ENCODE measurements at regions not wholly inside any gene's neighbourhood (a gene's known extent, or its start where the extent isn't known, plus 50 kb on each side); places are given as distances from the start of the nearest gene placed in this dataset.
A peak's percentile ranks its signal among the peaks of the same experiment; 100 is the strongest.

DNA sequence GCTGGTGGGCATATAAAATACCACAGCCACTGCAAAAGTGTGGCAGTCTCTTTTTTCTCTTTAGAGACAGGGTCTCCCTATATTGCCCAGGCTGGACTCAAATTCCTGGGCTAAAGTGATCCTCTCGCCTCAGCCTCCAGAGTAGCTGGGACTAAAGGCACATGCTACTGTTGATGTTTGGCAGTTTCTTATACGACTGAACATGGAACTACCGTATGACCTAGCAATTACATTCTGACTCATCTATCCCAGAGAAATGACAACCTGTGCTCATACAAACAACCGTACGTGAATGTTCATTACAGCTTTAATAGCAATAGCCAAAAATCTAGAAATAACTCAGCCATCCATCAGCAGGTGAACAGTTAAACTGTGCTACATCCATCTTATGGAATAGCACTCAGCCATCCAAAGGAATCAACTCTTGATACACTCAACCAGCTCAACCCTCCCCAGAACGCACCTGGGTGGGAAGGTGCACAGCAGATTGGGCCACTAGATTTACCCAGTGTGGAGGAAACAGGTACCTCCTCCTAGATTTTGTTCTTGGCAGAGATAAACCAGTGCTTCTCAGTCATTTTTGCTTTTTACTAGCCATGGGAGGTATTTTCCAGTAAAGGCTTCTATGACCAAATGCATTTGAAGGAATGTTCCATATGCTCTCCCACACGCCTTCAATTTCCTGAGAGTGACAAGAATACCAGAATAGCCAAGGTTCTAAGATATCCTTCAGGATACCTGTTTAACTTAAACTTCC is 130.5 kb downstream of the MED15 start:
- intact Hi-C loops (cut with DNase I) = no loop called here
- Histone ChIP-seq H3K27me3 (no peaks in the 10 kb centered on the region), H3K36me3 (no peaks in the 10 kb centered on the region), H3K27ac (no peak overlapping the region), H3K9me3 (no peaks in the 10 kb centered on the region), H3K4me1 (peaks cover 0 to 11% (median 0%) of the 10 kb centered on the region in 3 donors), H3K4me3 (no peak overlapping the region)
- peak in 2 of 4 donors; percentile 14 to 25 for ATAC-seq
- WGBS, 2 donors = 56 to 62% methylated on average over 7 of the region's 7 CpGs
- no peak for TF ChIP-seq CTCF (IDR thresholded peaks at IDR 0.05)
- FAIRE-seq = no peak
- DNase-seq = peak in 1 of 6 donors; percentile 13

- DNase-seq = peak in 3 of 6 donors; percentile 19 to 46 (median 36)
Measured at GRCh38 chr22:20638507-20638870, 131.1 kb downstream of the MED15 start.

GRCh38 chr22:20639343-20639742 is 131.9 kb downstream of the MED15 start:
- peaks cover 0 to 11% (median 0%) of the 10 kb centered on the region in 3 donors for H3K4me1 ChIP-seq
- no peak for ATAC-seq
- no peaks in the 10 kb centered on the region for H3K36me3 ChIP-seq
- no peak overlapping the region for H3K4me3 ChIP-seq
- no peaks in the 10 kb centered on the region for H3K27me3 ChIP-seq
- TF ChIP-seq CTCF (IDR thresholded peaks at IDR 0.05) = no peak
- FAIRE-seq = no peak
- H3K9me3 ChIP-seq = no peaks in the 10 kb centered on the region
- WGBS, 2 donors = 72 to 84% methylated on average over 4 of the region's 4 CpGs
- DNase-seq = peak in 1 of 6 donors; percentile 5
- intact Hi-C loops (cut with DNase I) = no loop called here
- no peak overlapping the region for H3K27ac ChIP-seq

More at GRCh38 chr22:20638507-20638870, 131.1 kb downstream of the MED15 start:
- Histone ChIP-seq H3K27ac (no peak overlapping the region), H3K9me3 (no peaks in the 10 kb centered on the region), H3K4me1 (peaks cover 0 to 11% (median 0%) of the 10 kb centered on the region in 3 donors), H3K4me3 (no peak overlapping the region), H3K36me3 (no peaks in the 10 kb centered on the region), H3K27me3 (no peaks in the 10 kb centered on the region)
- TF ChIP-seq CTCF (IDR thresholded peaks at IDR 0.05) = no peak
- ATAC-seq (peak; percentile 71 to 90 (median 78)), FAIRE-seq (no peak)
- WGBS, 2 donors = 10% methylated on average over 1 of the region's 1 CpG
- intact Hi-C loops (cut with DNase I) = no loop called here

DNA sequence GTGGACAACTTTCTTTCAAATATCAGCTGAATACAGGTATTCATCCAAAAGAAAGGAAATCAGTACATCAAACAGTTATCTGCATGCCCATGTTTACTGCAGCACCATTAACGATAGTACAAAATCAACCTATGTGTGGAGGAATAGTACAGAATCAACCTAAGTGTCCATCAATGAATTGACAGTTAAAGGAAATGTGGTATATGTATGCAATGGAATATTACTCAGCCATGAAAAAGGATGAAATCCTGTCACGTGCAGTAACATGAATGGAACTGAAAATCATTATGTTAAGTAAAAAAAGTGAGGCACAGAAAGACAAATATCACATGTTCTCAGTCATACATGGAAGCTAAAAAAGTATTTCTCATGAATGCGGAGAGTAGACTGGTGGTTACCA is 132.3 kb downstream of the MED15 start:
- ATAC-seq (no peak), DNase-seq (no peak), FAIRE-seq (no peak)
- WGBS, 2 donors = 84 to 92% methylated on average over 3 of the region's 3 CpGs
- Histone ChIP-seq H3K27ac (no peak overlapping the region), H3K9me3 (no peaks in the 10 kb centered on the region), H3K36me3 (no peaks in the 10 kb centered on the region), H3K4me3 (no peak overlapping the region), H3K4me1 (peaks cover 0 to 11% (median 0%) of the 10 kb centered on the region in 3 donors), H3K27me3 (no peaks in the 10 kb centered on the region)
- no peak for TF ChIP-seq CTCF (IDR thresholded peaks at IDR 0.05)
- intact Hi-C loops (cut with DNase I) = no loop called here

- Histone ChIP-seq H3K27me3 (no peaks in the 10 kb centered on the region), H3K27ac (no peak overlapping the region), H3K36me3 (no peaks in the 10 kb centered on the region), H3K4me3 (no peak overlapping the region), H3K9me3 (no peaks in the 10 kb centered on the region), H3K4me1 (peaks cover 0 to 11% (median 0%) of the 10 kb centered on the region in 3 donors)
- WGBS, 2 donors = 38 to 52% methylated on average over 12 of the region's 12 CpGs
- peak in 1 of 6 donors; percentile 41 for DNase-seq
- TF ChIP-seq CTCF (IDR thresholded peaks at IDR 0.05) = no peak
- ATAC-seq = no peak
- intact Hi-C loops (cut with DNase I) = no loop called here
- no peak for FAIRE-seq
Measured at GRCh38 chr22:20641198-20641892, 132.6 kb upstream of the SERPIND1 start.

Measured in pancreas (tissue), 10 donors.